ENCODE measurements at regions not wholly inside any gene's neighbourhood (a gene's known extent, or its start where the extent isn't known, plus 50 kb on each side); places are given as distances from the start of the nearest gene placed in this dataset.

- H3K9me2 ChIP-seq (ENCODE audit: insufficient read depth) = no peaks in the 10 kb centered on the region
- no peaks in the 10 kb centered on the region for H3K36me3 ChIP-seq (ENCODE audit: low read depth)
- no TSS peak for BruUV-seq (replicated peaks)
- TF ChIP-seq CTCF (conservative IDR thresholded peaks at IDR 0.05) (no peak), EZH2 (IDR thresholded peaks at IDR 0.05; ENCODE audit: low read depth) (no peak)
- CTCF ChIA-PET = no interaction called here
- no peaks in the 10 kb centered on the region for H4K20me1 ChIP-seq (ENCODE audit: insufficient read depth)
- intact Hi-C loops (cut with micrococcal nuclease; ENCODE audit: unreplicated experiment) = no loop called here
- no peak overlapping the region for H3K27ac ChIP-seq
- H2AFZ ChIP-seq = no peak overlapping the region
- no peaks in the 10 kb centered on the region for H3K27me3 ChIP-seq (ENCODE audit: insufficient read depth, low read depth)
- H3K9me3 ChIP-seq (ENCODE audit: insufficient read depth, low read depth) = no peaks in the 10 kb centered on the region
- no peaks in the 10 kb centered on the region for H3F3A ChIP-seq (ENCODE audit: insufficient read depth, low read depth)
- POLR2A ChIA-PET (ENCODE audit: unreplicated experiment) = no interaction called here
- no peaks in the 10 kb centered on the region for H3K4me1 ChIP-seq (replicated peaks; ENCODE audit: insufficient read depth)
- no peak overlapping the region for H3K4me2 ChIP-seq
- H3K4me3 ChIP-seq = no peak overlapping the region
- no peak for DNase-seq
- H3K79me2 ChIP-seq (ENCODE audit: low read depth) = no peaks in the 10 kb centered on the region
These were observed 104.1 kb upstream of the SCAF8 start for GRCh38 chr6:154629127-154629526.

GRCh38 chr6:154632119-154632518 is 101.1 kb upstream of the SCAF8 start:
- no peaks in the 10 kb centered on the region for H4K20me1 ChIP-seq (ENCODE audit: insufficient read depth)
- ChIA-PET CTCF (no interaction called here), POLR2A (ENCODE audit: unreplicated experiment) (no interaction called here)
- BruUV-seq (replicated peaks) = no TSS peak
- no peak overlapping the region for H3K27ac ChIP-seq
- H3K4me3 ChIP-seq = no peak overlapping the region
- TF ChIP-seq EZH2 (IDR thresholded peaks at IDR 0.05; ENCODE audit: low read depth) (no peak), CTCF (conservative IDR thresholded peaks at IDR 0.05) (no peak)
- H2AFZ ChIP-seq = no peak overlapping the region
- intact Hi-C loops (cut with micrococcal nuclease; ENCODE audit: unreplicated experiment) = no loop called here
- no peak for DNase-seq
- no peaks in the 10 kb centered on the region for H3K9me3 ChIP-seq (ENCODE audit: insufficient read depth, low read depth)
- no peaks in the 10 kb centered on the region for H3F3A ChIP-seq (ENCODE audit: insufficient read depth, low read depth)
- no peaks in the 10 kb centered on the region for H3K79me2 ChIP-seq (ENCODE audit: low read depth)
- no peaks in the 10 kb centered on the region for H3K4me1 ChIP-seq (replicated peaks; ENCODE audit: insufficient read depth)
- H3K9me2 ChIP-seq (ENCODE audit: insufficient read depth) = no peaks in the 10 kb centered on the region
- no peak overlapping the region for H3K4me2 ChIP-seq
- no peaks in the 10 kb centered on the region for H3K36me3 ChIP-seq (ENCODE audit: low read depth)
- H3K27me3 ChIP-seq (ENCODE audit: insufficient read depth, low read depth) = no peaks in the 10 kb centered on the region

- CTCF ChIA-PET = no interaction called here
- no peak for TF ChIP-seq EZH2 (IDR thresholded peaks at IDR 0.05; ENCODE audit: low read depth)
- no peak for TF ChIP-seq CTCF (conservative IDR thresholded peaks at IDR 0.05)
- H3K36me3 ChIP-seq (ENCODE audit: low read depth) = no peaks in the 10 kb centered on the region
- H3K79me2 ChIP-seq (ENCODE audit: low read depth) = no peaks in the 10 kb centered on the region
- no peak overlapping the region for H3K27ac ChIP-seq
- no peaks in the 10 kb centered on the region for H3K27me3 ChIP-seq (ENCODE audit: insufficient read depth, low read depth)
- no peak overlapping the region for H3K4me3 ChIP-seq
- H3F3A ChIP-seq (ENCODE audit: insufficient read depth, low read depth) = no peaks in the 10 kb centered on the region
- no peaks in the 10 kb centered on the region for H3K9me2 ChIP-seq (ENCODE audit: insufficient read depth)
- POLR2A ChIA-PET (ENCODE audit: unreplicated experiment) = no interaction called here
- H4K20me1 ChIP-seq (ENCODE audit: insufficient read depth) = no peaks in the 10 kb centered on the region
- intact Hi-C loops (cut with micrococcal nuclease; ENCODE audit: unreplicated experiment) = no loop called here
- no peak overlapping the region for H2AFZ ChIP-seq
- H3K4me2 ChIP-seq = no peak overlapping the region
- no peaks in the 10 kb centered on the region for H3K4me1 ChIP-seq (replicated peaks; ENCODE audit: insufficient read depth)
- BruUV-seq (replicated peaks) = no TSS peak
- DNase-seq = no peak
- H3K9me3 ChIP-seq (ENCODE audit: insufficient read depth, low read depth) = no peaks in the 10 kb centered on the region
These were observed 95.8 kb upstream of the SCAF8 start for GRCh38 chr6:154637392-154637791.
